CD4-positive, alpha-beta T cell treated with Interleukin-12 subunit alpha and Interleukin-12 subunit beta, for 1 hour (primary cell): ENCODE measurements at regions not wholly inside any gene's neighbourhood (a gene's known extent, or its start where the extent isn't known, plus 50 kb on each side); places are given as distances from the start of the nearest gene placed in this dataset.

ENCODE experiments used
- DNase-seq: peaks from one replicate; pipeline ENCODE4 v3.0.0-alpha.2; 2020

GRCh38 chr16:8373676-8374431 is 216.5 kb downstream of the TMEM114 start:
- DNase-seq = no peak

- no peak for DNase-seq
These were observed 218.2 kb downstream of the TMEM114 start for GRCh38 chr16:8372141-8372540.

GRCh38 chr16:8370374-8371270 is 219.7 kb downstream of the TMEM114 start:
- no peak for DNase-seq

- DNase-seq = no peak
These were observed 231.4 kb downstream of the TMEM114 start for GRCh38 chr16:8358937-8359336.

GRCh38 chr16:8355675-8356074 is 234.6 kb downstream of the TMEM114 start:
- no peak for DNase-seq

GRCh38 chr16:8346294-8346693 is 244.0 kb downstream of the TMEM114 start:
- no peak for DNase-seq

- no peak for DNase-seq
These were observed 248.0 kb downstream of the TMEM114 start for GRCh38 chr16:8342276-8342675.

GRCh38 chr16:8330761-8331160 is 259.6 kb downstream of the TMEM114 start:
- DNase-seq = no peak

- no peak for DNase-seq
These were observed 264.1 kb downstream of the TMEM114 start for GRCh38 chr16:8326232-8326631.

- DNase-seq = no peak
These were observed 267.2 kb downstream of the TMEM114 start for GRCh38 chr16:8323153-8323552.

- no peak for DNase-seq
These were observed 270.2 kb downstream of the TMEM114 start for GRCh38 chr16:8320131-8320530.

GRCh38 chr16:8310816-8311215 is 279.5 kb downstream of the TMEM114 start:
- no peak for DNase-seq

- no peak for DNase-seq
These were observed 280.0 kb downstream of the TMEM114 start for GRCh38 chr16:8310323-8310722.

- DNase-seq = no peak
These were observed 285.1 kb downstream of the TMEM114 start for GRCh38 chr16:8305201-8305600.

GRCh38 chr16:8299635-8300034 is 290.7 kb downstream of the TMEM114 start:
- no peak for DNase-seq

- DNase-seq = no peak
These were observed 294.6 kb downstream of the TMEM114 start for GRCh38 chr16:8295513-8296237.

- DNase-seq = no peak
These were observed 296.9 kb downstream of the TMEM114 start for GRCh38 chr16:8293413-8293812.

GRCh38 chr16:8292271-8292670 is 298.0 kb downstream of the TMEM114 start:
- DNase-seq = no peak

- no peak for DNase-seq
These were observed 304.0 kb downstream of the TMEM114 start for GRCh38 chr16:8286348-8286747.

- no peak for DNase-seq
These were observed 307.1 kb downstream of the TMEM114 start for GRCh38 chr16:8283195-8283594.

- no peak for DNase-seq
These were observed 312.2 kb downstream of the TMEM114 start for GRCh38 chr16:8278031-8278580.

- DNase-seq = no peak
These were observed 319.0 kb downstream of the TMEM114 start for GRCh38 chr16:8271344-8271743.

GRCh38 chr16:8262299-8262698 is 328.0 kb downstream of the TMEM114 start:
- no peak for DNase-seq
